22Rv1 (cell line): ENCODE measurements at regions not wholly inside any gene's neighbourhood (a gene's known extent, or its start where the extent isn't known, plus 50 kb on each side); places are given as distances from the start of the nearest gene placed in this dataset.

Experiments used
- H3K27ac ChIP-seq: fragments of 450-650 bp; 2 replicates; pipeline ENCODE4 v1.5.1; 2017
- CTCF ChIP-seq: fragments of 450-650 bp; IDR thresholded peaks from 2 replicates; pipeline ENCODE4 v1.5.1; 2017; ENCODE audit warnings: mild to moderate bottlenecking
- ZFX ChIP-seq: fragments of 450-650 bp; IDR thresholded peaks from 2 replicates; pipeline ENCODE4 v1.6.1; 2017; ENCODE audit warnings: antibody characterized with exemption, borderline replicate concordance

- no peak for TF ChIP-seq CTCF
- no peak for TF ChIP-seq ZFX
These were observed 664.3 kb upstream of the TBX3 start for GRCh38 chr12:115348301-115348700.

GRCh38 chr12:115343601-115344000, 659.6 kb upstream of the TBX3 start:
- H3K27ac ChIP-seq, result no peak overlapping the region
- no peak for TF ChIP-seq CTCF
- TF ChIP-seq ZFX, result no peak

More at GRCh38 chr12:115348301-115348700, 664.3 kb upstream of the TBX3 start:
- H3K27ac ChIP-seq, result no peak overlapping the region

- TF ChIP-seq CTCF, result no peak
- TF ChIP-seq ZFX, result no peak
- no peak overlapping the region for H3K27ac ChIP-seq
These were observed 659.0 kb upstream of the TBX3 start for GRCh38 chr12:115343008-115343407.

- no peak for TF ChIP-seq CTCF
- no peak for TF ChIP-seq ZFX
- H3K27ac ChIP-seq, result no peak overlapping the region
These were observed 657.5 kb upstream of the TBX3 start for GRCh38 chr12:115341442-115341841.

GRCh38 chr12:115338566-115339294, 654.8 kb upstream of the TBX3 start:
- TF ChIP-seq CTCF (no peak), ZFX (no peak)
- no peak overlapping the region for H3K27ac ChIP-seq

- no peak for TF ChIP-seq CTCF
- TF ChIP-seq ZFX, result no peak
- no peak overlapping the region for H3K27ac ChIP-seq
These were observed 653.9 kb upstream of the TBX3 start for GRCh38 chr12:115337693-115338543.

GRCh38 chr12:115336506-115336905, 652.5 kb upstream of the TBX3 start:
- no peak for TF ChIP-seq ZFX
- TF ChIP-seq CTCF, result no peak
- no peak overlapping the region for H3K27ac ChIP-seq
